RWPE1 (cell line): ENCODE measurements at regions not wholly inside any gene's neighbourhood (a gene's known extent, or its start where the extent isn't known, plus 50 kb on each side); places are given as distances from the start of the nearest gene placed in this dataset.

Experiments
- CTCF ChIA-PET: fragments of 350-600 bp; sonication (Branson Sonifier 250); formaldehyde crosslinking; extraction: SDS; loops from one replicate; lab custom pipeline; 2021; lab: Yijun Ruan, JAX
- POLR2A ChIA-PET: fragments of 400-600 bp; formaldehyde crosslinking; extraction: SDS; loops from one replicate; lab custom pipeline; 2020; ENCODE audit warnings: antibody characterized with exemption; ENCODE audit not compliant: low non-redundant PET; lab: Yijun Ruan, JAX
- DNase-seq: peaks from one replicate; pipeline ENCODE4 v3.0.0; 2012; ENCODE audit warnings: low spot score
- H3K27ac ChIP-seq: fragments of 450-650 bp; 2 replicates; pipeline ENCODE4 v1.5.1; 2017
- CTCF ChIP-seq: fragments of 450-650 bp; conservative IDR thresholded peaks from 2 replicates; pipeline ENCODE4 v1.5.1; 2017; ENCODE audit warnings: low read depth, mild to moderate bottlenecking

- ChIA-PET POLR2A (no interaction called here), CTCF (interaction anchor here (0.6 kb wide), 1 partner anchor 937 kb away, joined by 5 read pairs; no protein-coding TSS in a partner anchor)
- no peak overlapping the region for H3K27ac ChIP-seq
- DNase-seq = no peak
- TF ChIP-seq CTCF = no peak
Measured at GRCh38 chr6:153817173-153817572, 221.9 kb upstream of the OPRM1 start.

GRCh38 chr6:153816366-153816765 is 222.7 kb upstream of the OPRM1 start:
- DNase-seq = no peak

DNA sequence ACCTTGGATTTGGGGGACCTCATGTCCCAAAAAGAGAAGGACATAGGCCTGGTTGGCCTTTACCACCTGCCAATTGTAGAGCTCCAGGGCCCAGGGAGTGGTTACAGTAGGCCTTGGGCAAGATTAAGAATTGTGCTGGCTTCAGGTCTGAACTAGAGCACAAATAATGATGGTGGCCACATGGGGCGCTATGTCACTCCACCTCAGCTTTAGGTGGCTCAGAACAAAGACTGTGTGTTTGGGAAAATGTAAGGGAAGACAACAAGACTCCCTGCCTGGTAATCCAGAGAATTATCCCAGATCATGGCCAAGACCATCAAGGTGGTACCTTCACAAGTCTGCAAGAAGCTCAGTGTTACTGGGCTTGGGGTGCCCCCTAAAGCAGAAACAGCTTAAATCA is 224.9 kb upstream of the OPRM1 start:
- CTCF ChIA-PET = interaction anchor here (0.6 kb wide), 1 partner anchor 829 kb away, joined by 8 read pairs; no protein-coding TSS in a partner anchor
- no peak for TF ChIP-seq CTCF
- no peak for DNase-seq

More at GRCh38 chr6:153816366-153816765, 222.7 kb upstream of the OPRM1 start:
- no peak overlapping the region for H3K27ac ChIP-seq
- CTCF ChIA-PET = no interaction called here
- POLR2A ChIA-PET = no interaction called here
- no peak for TF ChIP-seq CTCF

DNA sequence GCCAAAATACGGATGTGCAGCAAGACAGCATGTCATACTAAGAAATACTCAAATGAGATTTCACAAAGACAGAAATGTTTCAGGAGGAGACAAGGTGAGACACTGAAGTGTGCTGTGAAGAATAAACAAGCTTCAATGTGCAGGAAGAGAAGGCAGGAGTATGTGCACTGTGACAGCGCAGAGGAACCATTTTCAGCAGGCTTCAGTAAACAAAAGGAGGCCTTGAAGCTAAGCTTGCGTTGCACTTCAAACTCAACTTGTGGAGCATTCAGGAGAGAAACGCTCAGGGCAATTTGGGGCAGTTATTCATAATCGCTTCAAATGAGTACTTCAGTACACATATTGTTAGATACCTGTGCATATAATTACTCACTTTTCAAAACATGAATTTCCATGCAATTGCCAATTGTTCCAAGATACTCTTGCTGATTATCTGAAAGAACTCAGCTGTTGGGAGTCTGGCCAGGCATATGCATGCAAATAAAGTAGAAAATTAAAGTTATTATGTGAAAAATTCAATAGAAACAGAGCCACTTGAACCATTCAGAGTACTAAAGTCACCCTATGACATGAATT is 234.2 kb upstream of the OPRM1 start:
- TF ChIP-seq CTCF = no peak
- no peak for DNase-seq
- CTCF ChIA-PET = no interaction called here
- POLR2A ChIA-PET = no interaction called here
- no peak overlapping the region for H3K27ac ChIP-seq

More for the DNA sequence above, 224.9 kb upstream of the OPRM1 start:
- POLR2A ChIA-PET = no interaction called here
- H3K27ac ChIP-seq = no peak overlapping the region

- no peak overlapping the region for H3K27ac ChIP-seq
- POLR2A ChIA-PET = no interaction called here
- CTCF ChIA-PET = interaction anchor here (0.6 kb wide), 1 partner anchor 1368 kb away, joined by 3 read pairs; no protein-coding TSS in a partner anchor
- TF ChIP-seq CTCF = no peak
- no peak for DNase-seq
Measured at GRCh38 chr6:153801917-153802316, 237.1 kb upstream of the OPRM1 start.

GRCh38 chr6:153800580-153801188 is 238.4 kb upstream of the OPRM1 start:
- POLR2A ChIA-PET = no interaction called here
- no peak for TF ChIP-seq CTCF
- DNase-seq = no peak
- CTCF ChIA-PET = no interaction called here
- no peak overlapping the region for H3K27ac ChIP-seq
